ENCODE measurements at regions not wholly inside any gene's neighbourhood (a gene's known extent, or its start where the extent isn't known, plus 50 kb on each side); places are given as distances from the start of the nearest gene placed in this dataset.

DNA sequence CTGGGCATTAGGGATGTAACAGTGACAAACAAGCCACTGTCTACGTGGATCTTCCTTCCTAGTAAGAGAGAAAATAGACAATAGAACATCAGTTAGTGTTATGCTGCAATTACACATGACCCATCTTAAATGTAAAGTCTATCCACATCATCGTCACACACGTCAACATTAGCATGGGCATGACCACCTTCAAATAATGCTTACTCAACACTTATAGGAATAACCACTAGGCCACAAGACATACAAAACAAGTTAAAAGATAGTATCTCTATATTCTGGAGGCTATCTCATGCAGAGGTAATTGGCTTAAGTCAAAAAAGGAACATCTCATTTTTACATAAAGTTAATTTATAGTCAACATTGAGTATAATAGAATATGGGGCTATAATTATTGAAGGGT, 156.5 kb downstream of the MOXD1 start:
- Histone ChIP-seq H3K36me3 (ENCODE audit: insufficient read depth, low read length) (no peaks in the 10 kb centered on the region), H3K9ac (ENCODE audit: low read depth, low read length) (no peak overlapping the region), H3K9me3 (ENCODE audit: control insufficient read depth, insufficient read depth, low read length) (no peaks in the 10 kb centered on the region), H3K4me1 (ENCODE audit: insufficient read depth, low read length) (no peaks in the 10 kb centered on the region)

DNA sequence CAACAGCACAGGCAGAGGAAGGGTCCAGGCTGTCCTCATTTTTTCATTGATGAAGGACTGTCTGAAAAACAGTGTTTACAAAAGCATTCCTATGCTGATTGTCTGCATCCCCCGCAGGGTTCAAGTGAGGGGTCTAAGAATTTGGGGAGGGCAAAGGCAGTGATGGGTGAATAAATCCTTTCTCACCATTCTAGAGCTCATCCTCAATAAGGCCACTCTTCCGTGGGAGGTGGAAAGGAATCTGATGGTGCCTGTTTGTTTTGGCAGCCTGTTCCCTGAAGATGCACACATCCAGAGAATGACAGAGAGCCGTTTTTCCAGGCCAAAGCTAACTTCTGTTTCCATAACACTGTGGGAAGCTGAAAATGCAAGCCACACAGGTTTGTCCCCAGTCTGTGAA, 164.5 kb downstream of the MOXD1 start:
- Histone ChIP-seq H3K9me3 (ENCODE audit: control insufficient read depth, insufficient read depth, low read length) (no peaks in the 10 kb centered on the region), H3K4me1 (ENCODE audit: insufficient read depth, low read length) (peaks cover 10% of the 10 kb centered on the region; the same call in 1 of the 2 replicates), H3K36me3 (ENCODE audit: insufficient read depth, low read length) (no peaks in the 10 kb centered on the region)

DNA sequence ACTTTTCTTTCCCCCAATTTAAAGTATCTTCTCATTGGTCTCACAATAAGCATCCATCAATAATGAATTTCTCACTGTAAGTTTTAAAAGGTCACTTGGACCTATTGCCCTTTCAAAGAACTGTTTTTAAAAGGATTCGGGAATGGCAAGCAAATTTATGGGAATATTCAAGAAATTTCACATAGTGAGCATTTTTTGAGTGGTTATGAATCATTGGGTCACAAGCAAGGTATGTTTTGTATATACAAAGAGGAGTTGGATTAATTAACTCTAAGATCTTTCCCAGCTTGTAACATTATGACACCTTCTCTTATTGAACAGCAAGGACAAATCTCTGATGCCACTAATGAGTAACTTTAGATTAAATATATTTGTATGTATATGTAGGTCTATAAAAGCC, 165.0 kb downstream of the MOXD1 start:
- Histone ChIP-seq H3K4me1 (ENCODE audit: insufficient read depth, low read length) (peaks cover 10% of the 10 kb centered on the region; the same call in 1 of the 2 replicates), H3K9ac (ENCODE audit: low read depth, low read length) (no peak overlapping the region), H3K9me3 (ENCODE audit: control insufficient read depth, insufficient read depth, low read length) (no peaks in the 10 kb centered on the region), H3K36me3 (ENCODE audit: insufficient read depth, low read length) (no peaks in the 10 kb centered on the region)

More for the DNA sequence above, 164.5 kb downstream of the MOXD1 start:
- no peak overlapping the region for H3K9ac ChIP-seq (ENCODE audit: low read depth, low read length)

DNA sequence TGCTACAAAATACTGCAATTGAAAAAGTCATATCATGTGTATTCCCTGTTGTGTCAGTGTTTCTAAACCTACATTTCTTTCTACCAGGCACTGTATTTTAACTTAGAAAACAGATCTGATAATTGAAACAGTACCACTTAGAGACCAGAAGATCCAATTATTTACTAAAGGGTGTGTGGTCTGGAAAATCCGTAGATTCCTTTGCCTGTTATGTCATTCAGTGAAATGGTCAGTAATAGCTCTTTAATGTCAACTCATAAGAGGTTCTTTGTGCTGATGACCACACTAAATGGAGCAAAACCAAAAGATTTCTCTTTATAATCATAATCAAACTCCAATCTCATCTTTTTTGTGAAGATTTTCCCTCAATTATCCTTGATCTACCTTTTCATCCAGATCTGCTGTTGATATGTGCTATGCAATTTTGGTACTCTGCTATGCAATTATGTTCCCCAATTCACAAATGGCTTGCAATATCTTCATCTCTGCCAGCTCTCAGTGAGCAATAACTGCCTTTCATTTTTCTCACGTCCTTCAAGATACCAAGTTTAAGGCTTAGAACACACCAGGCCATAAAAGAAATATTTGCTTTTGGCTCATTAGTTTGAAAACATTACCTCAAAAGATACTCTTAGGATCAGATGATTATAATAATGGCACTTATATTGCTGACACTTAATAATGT, 165.5 kb downstream of the MOXD1 start:
- no peaks in the 10 kb centered on the region for H3K36me3 ChIP-seq (ENCODE audit: insufficient read depth, low read length)
- peaks cover 10% of the 10 kb centered on the region; the same call in 1 of the 2 replicates for H3K4me1 ChIP-seq (ENCODE audit: insufficient read depth, low read length)
- H3K9me3 ChIP-seq (ENCODE audit: control insufficient read depth, insufficient read depth, low read length), result no peaks in the 10 kb centered on the region
- no peak overlapping the region for H3K9ac ChIP-seq (ENCODE audit: low read depth, low read length)

DNA sequence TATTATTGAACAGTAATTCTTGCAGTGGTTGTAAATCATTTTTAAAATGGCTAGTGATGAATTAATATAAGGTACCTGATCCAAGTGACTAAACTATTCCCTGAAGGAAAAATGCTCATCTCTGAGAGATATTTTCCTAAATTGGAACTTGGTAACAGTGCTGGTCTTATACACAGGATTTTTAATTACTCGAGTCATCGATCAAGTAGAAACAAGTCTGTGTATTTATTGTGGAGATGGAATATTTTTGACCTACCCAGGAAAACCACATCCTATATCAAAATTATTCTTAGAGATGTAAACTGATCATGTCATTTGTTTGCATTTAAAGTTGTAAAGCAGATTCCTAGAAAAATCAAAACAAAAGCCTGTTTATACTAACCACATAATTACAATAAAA, 166.9 kb downstream of the MOXD1 start:
- H3K9ac ChIP-seq (ENCODE audit: low read depth, low read length), result no peak overlapping the region
- H3K36me3 ChIP-seq (ENCODE audit: insufficient read depth, low read length), result no peaks in the 10 kb centered on the region
- no peaks in the 10 kb centered on the region for H3K9me3 ChIP-seq (ENCODE audit: control insufficient read depth, insufficient read depth, low read length)
- H3K4me1 ChIP-seq (ENCODE audit: insufficient read depth, low read length), result peaks cover 10% of the 10 kb centered on the region; the same call in 1 of the 2 replicates

DNA sequence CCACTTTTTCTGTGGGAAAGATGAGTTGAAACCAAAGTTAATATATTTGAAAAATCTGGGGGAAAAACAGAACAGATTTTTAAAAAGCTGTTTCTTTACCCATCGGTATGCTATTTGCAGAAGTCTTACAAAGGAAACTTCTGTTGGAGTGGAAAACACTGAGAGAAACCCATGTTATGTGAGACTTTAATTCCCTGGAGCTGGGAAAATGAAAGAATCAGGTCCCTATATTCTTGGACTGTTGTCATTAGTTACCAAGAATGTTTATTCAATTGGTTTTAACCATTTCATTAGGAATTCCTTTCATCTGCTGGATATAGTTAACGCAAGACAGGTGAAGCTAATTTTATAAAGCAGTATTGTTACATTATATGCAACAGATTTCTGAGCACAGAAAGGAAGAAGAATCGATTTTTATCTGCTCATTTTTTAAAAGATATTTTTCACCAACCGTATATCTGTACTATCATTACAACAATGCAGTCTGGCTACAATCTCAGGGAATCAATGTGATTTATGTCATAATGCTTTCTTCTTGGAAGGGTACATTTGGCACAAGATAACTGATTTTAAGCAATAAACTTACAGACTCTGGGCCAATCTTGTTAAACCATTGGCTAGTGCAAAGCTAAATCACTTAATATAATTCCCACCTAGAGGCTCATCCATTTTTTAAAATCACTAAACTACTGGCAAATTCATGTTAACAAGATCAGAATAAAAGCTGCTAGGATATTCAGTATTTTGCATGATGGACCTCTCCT, 170.0 kb downstream of the MOXD1 start:
- H3K9me3 ChIP-seq (ENCODE audit: control insufficient read depth, insufficient read depth, low read length), result no peaks in the 10 kb centered on the region
- no peak overlapping the region for H3K9ac ChIP-seq (ENCODE audit: low read depth, low read length)
- H3K36me3 ChIP-seq (ENCODE audit: insufficient read depth, low read length), result no peaks in the 10 kb centered on the region
- H3K4me1 ChIP-seq (ENCODE audit: insufficient read depth, low read length), result peaks cover under 1% of the 10 kb centered on the region; the same call in 1 of the 2 replicates

DNA sequence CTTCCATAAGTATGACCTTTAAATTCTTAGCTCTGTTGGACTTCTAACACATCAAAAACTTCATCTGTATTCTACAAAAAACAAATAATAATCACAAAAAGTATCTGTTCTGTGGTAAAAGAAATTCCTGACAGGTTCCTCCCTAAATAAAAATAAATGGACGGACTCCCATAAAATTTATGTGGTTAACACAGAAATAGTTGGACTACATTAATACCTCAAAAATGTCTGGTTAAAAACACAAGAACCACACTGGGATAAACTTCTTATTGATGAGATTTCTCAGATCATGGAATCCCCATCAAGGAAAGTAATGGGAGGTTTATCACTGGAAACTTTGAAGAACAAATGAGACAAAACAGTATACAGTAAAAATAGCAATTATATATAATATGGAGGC, 172.4 kb downstream of the MOXD1 start:
- Histone ChIP-seq H3K9me3 (ENCODE audit: control insufficient read depth, insufficient read depth, low read length) (no peaks in the 10 kb centered on the region; the same call in 1 of the 2 replicates), H3K4me1 (ENCODE audit: insufficient read depth, low read length) (no peaks in the 10 kb centered on the region), H3K9ac (ENCODE audit: low read depth, low read length) (no peak overlapping the region), H3K36me3 (ENCODE audit: insufficient read depth, low read length) (no peaks in the 10 kb centered on the region)

DNA sequence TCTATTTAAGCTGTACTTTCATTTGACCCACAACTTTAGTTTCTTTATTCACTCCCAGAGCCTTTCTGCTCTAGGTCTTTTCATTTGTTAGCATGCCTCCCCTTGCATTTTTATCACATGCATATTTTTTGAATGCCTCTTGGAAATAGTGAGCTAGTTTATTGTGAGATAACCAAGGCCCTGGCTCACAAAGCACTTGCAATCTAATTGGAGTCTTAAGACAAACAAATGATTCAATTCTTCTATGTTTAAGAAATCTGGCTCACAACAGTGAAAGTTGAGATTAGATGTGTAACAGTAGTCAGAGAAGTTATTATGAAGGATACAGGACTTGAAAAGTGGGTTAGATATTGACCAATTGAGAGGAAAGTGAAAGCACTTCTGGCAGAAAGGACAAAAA, 173.4 kb downstream of the MOXD1 start:
- Histone ChIP-seq H3K9ac (ENCODE audit: low read depth, low read length) (no peak overlapping the region), H3K9me3 (ENCODE audit: control insufficient read depth, insufficient read depth, low read length) (no peaks in the 10 kb centered on the region; the same call in 1 of the 2 replicates), H3K36me3 (ENCODE audit: insufficient read depth, low read length) (no peaks in the 10 kb centered on the region), H3K4me1 (ENCODE audit: insufficient read depth, low read length) (no peaks in the 10 kb centered on the region)

DNA sequence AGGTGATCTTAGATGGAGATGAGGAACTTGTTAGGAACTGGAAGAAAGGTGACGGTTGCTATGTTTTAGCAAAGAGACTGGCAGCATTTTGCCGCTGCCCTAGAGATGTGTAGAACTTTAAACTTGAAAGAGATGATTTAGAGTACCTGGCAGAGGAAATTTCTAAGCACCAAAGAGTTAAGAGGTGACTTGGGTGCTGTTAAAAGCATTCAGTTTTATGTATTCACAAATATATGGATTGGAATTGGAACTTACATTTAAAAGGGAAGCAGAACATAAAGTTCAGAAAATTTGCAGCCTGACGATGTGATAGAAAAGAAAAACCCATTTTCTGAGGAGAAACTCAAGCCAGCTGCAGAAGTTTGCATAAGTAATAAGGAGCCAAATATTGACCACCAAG, 176.3 kb downstream of the MOXD1 start:
- H3K36me3 ChIP-seq (ENCODE audit: insufficient read depth, low read length), result no peaks in the 10 kb centered on the region
- H3K9ac ChIP-seq (ENCODE audit: low read depth, low read length), result no peak overlapping the region
- no peaks in the 10 kb centered on the region for H3K4me1 ChIP-seq (ENCODE audit: insufficient read depth, low read length)
- H3K9me3 ChIP-seq (ENCODE audit: control insufficient read depth, insufficient read depth, low read length), result no peaks in the 10 kb centered on the region; the same call in 1 of the 2 replicates

DNA sequence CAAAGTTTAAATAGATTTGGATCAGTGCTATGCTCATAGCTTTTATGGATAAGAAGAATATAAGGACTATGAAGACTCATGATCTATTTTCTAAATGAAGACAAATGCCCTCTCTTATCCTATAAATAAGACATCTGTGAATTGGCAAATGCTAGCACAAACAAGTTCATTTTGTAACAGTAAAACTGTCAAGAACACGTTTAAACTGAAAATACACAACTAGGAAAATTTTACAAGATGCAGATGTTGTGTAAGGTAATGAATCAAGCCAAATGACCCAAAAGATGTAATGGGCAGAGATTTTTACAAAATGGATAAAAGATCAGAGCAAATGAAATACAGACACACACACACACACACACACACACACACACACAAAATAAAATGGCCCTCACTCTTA, 180.5 kb downstream of the MOXD1 start:
- H3K9me3 ChIP-seq (ENCODE audit: control insufficient read depth, insufficient read depth, low read length), result no peaks in the 10 kb centered on the region; the same call in 1 of the 2 replicates
- H3K4me1 ChIP-seq (ENCODE audit: insufficient read depth, low read length), result no peaks in the 10 kb centered on the region
- no peaks in the 10 kb centered on the region for H3K36me3 ChIP-seq (ENCODE audit: insufficient read depth, low read length)
- no peak overlapping the region for H3K9ac ChIP-seq (ENCODE audit: low read depth, low read length)

DNA sequence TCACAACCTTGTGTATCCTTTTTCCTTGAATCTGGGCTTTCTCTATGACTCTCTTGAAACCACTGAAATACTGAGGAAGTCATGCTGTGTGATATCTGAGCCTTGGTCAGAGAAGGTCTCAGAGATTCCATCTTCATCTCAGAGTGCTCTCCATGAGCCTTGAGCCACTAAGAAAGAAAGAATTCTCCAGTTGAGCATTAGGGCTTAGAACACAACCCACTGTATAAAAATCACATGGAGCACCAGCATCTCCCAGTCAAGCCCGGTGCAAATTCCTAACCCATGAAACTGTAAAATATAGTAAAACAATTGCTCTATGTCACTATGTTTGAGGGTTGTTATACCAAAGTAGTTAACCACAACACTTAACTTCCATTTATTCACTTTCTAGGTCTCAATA, 181.4 kb downstream of the MOXD1 start:
- Histone ChIP-seq H3K9me3 (ENCODE audit: control insufficient read depth, insufficient read depth, low read length) (no peaks in the 10 kb centered on the region; the same call in 1 of the 2 replicates), H3K36me3 (ENCODE audit: insufficient read depth, low read length) (no peaks in the 10 kb centered on the region), H3K9ac (ENCODE audit: low read depth, low read length) (no peak overlapping the region), H3K4me1 (ENCODE audit: insufficient read depth, low read length) (no peaks in the 10 kb centered on the region)

DNA sequence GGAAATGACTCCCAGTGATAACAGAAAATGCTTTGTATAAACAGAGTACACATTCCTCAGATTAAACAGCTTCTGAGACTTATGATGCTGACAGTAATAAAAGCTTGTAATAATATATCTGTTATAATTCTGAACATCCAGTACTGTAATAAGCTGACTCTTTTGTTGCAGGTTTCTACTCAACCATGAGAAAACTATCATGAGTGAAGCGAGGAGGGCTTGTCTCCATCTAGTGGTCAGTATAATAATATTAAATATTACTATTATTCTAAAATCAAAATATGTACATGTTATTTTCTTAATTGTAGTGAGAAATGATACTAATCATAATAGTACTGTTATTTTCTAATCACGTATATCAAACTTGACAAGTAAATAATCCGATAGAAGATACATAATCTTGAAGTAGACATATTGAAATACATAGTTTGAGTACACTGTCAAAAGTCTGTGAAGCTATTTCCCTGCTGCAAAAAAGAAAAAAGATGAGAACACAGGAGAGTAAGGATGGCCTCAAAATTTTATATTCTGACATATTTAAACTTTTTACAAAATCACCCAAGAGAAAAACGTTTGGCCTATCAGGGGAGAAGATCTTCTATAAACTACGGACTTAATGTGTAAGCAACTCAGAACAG, 183.1 kb downstream of the MOXD1 start:
- Histone ChIP-seq H3K36me3 (ENCODE audit: insufficient read depth, low read length) (no peaks in the 10 kb centered on the region), H3K9me3 (ENCODE audit: control insufficient read depth, insufficient read depth, low read length) (no peaks in the 10 kb centered on the region), H3K4me1 (ENCODE audit: insufficient read depth, low read length) (no peaks in the 10 kb centered on the region), H3K9ac (ENCODE audit: low read depth, low read length) (no peak overlapping the region)

DNA sequence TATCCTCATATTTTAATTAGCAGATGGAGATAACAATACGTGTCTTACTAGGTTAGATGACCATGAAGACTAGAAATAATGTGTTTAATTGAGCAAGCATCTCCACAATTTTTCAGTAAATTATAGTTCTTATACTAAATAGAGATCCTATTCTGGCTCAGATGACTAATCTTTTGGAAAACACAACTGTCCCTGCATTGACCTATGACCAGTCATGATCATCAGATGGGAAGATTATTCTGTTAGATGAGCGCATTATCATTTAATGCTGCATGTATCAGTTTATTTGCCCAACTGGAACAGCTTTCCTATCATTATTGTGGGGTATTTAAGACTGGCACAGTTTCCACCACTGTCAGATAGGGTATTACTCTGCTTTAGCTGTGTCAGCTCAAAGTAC, 185.5 kb downstream of the MOXD1 start:
- H3K9ac ChIP-seq (ENCODE audit: low read depth, low read length), result no peak overlapping the region

DNA sequence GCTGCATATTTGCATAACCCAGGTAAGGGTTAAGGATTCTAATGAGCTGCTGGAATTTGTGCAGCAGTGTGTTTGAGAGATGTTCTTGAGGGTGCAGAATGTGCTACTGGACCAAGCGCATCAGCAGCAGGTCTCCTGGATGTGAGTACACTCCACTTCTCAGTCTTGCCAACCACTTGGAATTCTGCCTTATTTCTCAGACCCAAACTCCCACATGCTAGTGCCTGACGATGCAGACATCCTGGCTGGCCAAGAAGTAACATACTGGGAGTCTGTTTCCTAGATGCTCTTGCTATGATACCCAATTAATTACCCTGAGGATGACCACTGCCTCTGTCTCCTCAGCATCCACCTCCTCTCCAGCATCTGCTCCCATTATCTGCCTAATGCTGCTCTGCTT, 186.6 kb downstream of the MOXD1 start:
- Histone ChIP-seq H3K36me3 (ENCODE audit: insufficient read depth, low read length) (no peaks in the 10 kb centered on the region), H3K9me3 (ENCODE audit: control insufficient read depth, insufficient read depth, low read length) (no peaks in the 10 kb centered on the region; the same call in 1 of the 2 replicates), H3K4me1 (ENCODE audit: insufficient read depth, low read length) (no peaks in the 10 kb centered on the region), H3K9ac (ENCODE audit: low read depth, low read length) (no peak overlapping the region)

More for the DNA sequence above, 185.5 kb downstream of the MOXD1 start:
- H3K4me1 ChIP-seq (ENCODE audit: insufficient read depth, low read length), result no peaks in the 10 kb centered on the region
- no peaks in the 10 kb centered on the region for H3K36me3 ChIP-seq (ENCODE audit: insufficient read depth, low read length)
- H3K9me3 ChIP-seq (ENCODE audit: control insufficient read depth, insufficient read depth, low read length), result no peaks in the 10 kb centered on the region

Measured in ES-I3 (cell line).